GM13977 (cell line): ENCODE measurements at regions not wholly inside any gene's neighbourhood (a gene's known extent, or its start where the extent isn't known, plus 50 kb on each side); places are given as distances from the start of the nearest gene placed in this dataset.

Source experiments
- DNase-seq: peaks from one replicate; pipeline ENCODE4 v3.0.0; 2012; ENCODE audit warnings: low spot score
- in situ Hi-C: fragments of 300-500 bp; cut with MboI; formaldehyde crosslinking; loops from one replicate; pipeline ENCODE4 v1.12.0; 2022; ENCODE audit warnings: low sequenced_read_pairs, low pct_unique_long_range_greater_than_20kb, mixed read lengths, inconsistent platforms; ENCODE audit not compliant: unreplicated experiment
- TF ChIP-seq, protein P1 (sequence below): IDR thresholded peaks from 2 replicates; pipeline ENCODE4 v1.5.1; 2012; ENCODE audit warnings: mild to moderate bottlenecking, control low read depth; ENCODE audit not compliant: insufficient read depth; ENCODE audit errors: extremely low read depth, missing control alignments

DNA sequence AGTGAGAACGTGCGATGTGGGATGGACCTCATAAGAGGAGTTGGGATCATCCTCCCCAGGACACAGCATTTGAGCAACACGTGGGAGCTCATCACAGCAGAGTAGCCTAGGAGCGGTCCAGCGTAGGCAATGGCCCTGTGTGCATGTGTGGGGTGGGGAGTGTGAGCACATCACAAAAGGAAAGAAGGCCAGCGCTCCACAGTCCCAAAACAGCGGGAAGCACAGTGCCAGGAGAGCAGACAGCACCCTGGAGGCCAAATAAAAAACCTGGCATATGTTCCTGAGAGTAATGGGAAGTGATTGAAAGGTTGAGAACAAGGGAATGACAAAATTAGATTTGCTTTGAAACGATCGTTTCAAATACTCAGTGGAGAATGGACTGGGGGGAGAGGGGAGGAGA lies 226.0 kb downstream of the C7orf25 start:
- TF ChIP-seq, protein P1, sequence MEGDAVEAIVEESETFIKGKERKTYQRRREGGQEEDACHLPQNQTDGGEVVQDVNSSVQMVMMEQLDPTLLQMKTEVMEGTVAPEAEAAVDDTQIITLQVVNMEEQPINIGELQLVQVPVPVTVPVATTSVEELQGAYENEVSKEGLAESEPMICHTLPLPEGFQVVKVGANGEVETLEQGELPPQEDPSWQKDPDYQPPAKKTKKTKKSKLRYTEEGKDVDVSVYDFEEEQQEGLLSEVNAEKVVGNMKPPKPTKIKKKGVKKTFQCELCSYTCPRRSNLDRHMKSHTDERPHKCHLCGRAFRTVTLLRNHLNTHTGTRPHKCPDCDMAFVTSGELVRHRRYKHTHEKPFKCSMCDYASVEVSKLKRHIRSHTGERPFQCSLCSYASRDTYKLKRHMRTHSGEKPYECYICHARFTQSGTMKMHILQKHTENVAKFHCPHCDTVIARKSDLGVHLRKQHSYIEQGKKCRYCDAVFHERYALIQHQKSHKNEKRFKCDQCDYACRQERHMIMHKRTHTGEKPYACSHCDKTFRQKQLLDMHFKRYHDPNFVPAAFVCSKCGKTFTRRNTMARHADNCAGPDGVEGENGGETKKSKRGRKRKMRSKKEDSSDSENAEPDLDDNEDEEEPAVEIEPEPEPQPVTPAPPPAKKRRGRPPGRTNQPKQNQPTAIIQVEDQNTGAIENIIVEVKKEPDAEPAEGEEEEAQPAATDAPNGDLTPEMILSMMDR, result no peak
- in situ Hi-C loops, result no loop called here
- DNase-seq, result no peak

DNA sequence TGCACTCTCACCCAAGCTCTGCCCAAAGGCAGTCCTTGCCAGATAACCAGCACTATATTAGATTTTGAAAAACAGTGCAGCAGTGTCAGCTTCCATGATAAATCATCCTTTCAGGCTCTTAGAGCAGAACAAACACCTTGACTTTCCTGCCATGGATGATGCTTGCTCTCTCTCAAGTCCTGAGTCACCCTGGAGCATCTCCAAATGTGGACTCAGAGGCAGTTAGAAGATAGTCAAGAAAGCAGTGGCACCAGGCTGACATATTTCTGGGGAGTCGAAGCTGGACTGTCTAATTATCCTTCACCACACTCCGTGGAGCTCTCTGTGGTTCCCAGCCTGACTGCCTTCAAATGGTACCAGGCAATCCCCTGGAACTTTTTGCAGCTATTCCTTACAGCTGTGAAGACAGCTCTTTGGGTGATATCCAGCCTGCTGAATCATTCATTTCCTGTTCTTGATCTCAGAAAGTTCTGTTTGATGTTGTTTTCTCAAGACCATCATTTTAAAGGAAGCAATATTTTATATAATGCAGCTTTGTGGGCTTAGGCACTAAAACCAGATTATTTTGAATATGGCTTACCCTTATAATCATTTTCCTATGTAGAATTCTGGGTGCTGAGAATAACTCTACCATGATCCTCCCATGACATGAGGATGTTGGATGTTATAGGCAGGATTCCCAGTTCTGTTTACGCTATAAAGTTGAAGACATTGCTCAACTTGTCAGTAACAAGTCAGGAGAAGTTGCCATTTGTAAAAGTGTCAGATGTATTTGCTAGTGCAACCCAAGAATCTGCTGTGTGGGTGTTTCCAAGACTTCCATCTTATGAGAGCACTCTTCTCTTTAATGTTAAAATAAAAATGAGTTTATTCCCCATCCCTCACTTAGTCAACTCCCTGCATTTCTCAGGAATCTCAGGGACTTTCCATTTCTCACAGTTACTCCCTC lies 233.8 kb downstream of the C7orf25 start:
- DNase-seq, result no peak

DNA sequence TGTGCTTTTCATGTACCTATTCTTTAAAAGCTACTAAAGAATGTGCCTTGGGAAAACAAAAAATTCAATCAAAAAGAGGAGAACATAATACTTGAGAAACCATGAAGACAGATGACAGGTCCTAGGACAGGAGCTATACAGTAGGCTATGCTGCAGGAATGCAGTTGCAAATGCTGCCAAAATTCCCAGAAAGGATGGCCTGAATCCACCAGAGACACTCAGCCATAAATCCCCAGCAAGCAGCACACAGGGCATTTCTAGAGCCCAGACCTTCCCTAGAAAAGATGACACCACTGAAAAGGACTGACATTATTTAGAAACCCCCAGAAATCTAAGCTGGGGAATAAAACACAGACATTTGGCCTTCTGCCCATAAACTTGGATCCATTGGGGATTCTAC lies 237.3 kb downstream of the C7orf25 start:
- in situ Hi-C loops, result no loop called here
- no peak for DNase-seq
- TF ChIP-seq, protein P1, result no peak

More for the DNA sequence above, 233.8 kb downstream of the C7orf25 start:
- in situ Hi-C loops, result no loop called here
- TF ChIP-seq, protein P1, result no peak

DNA sequence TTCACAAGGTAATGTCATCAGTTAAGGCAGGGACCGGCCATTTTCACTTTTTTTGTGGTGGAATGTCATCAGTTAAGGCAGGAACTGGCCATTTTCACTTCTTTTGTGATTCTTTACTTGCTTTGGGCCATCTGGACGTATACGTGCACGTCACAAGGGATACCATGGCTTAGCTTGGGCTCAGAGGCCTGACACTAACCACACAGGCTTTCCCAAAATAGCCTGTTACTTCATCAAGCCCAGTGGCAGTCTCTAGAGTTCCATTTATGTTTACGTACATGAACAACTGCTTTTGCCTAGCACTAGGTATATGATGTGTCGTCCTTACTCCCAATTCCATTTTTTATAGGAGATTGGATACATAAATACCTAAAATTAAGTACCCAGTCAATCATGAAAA lies 237.9 kb downstream of the C7orf25 start:
- TF ChIP-seq, protein P1, result no peak
- in situ Hi-C loops, result no loop called here
- no peak for DNase-seq

DNA sequence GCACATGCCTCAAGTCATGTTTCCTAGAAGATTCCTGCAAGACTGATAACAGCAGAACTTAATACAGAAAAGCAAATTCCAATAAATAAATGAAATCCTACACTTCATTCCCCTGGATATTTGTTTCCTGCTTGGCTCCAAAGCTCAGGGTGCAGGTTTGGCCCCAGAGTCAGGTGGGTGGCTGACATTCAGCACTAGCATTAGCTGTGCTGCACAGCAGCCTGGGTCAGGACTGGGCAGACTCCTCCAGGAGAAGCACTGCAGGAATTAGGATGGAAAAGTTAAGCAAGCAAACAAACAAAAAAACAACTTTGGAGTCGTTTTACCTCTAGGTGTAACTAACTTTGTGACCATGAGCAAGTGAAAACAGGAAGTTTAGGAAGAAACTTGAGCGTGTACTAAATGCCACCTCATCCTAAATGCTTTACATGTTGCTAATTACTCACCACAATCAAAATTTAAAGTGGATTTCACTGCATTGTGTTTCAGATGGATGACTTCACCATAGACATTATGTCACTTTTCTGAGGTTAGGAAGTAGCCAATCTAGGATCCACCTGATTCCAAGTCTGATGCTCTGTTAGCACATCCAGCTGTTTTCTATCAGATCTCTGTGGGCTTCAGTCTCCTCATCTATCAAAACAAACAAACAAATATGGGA lies 239.4 kb downstream of the C7orf25 start:
- in situ Hi-C loops, result no loop called here
- TF ChIP-seq, protein P1, result no peak
- DNase-seq, result no peak

DNA sequence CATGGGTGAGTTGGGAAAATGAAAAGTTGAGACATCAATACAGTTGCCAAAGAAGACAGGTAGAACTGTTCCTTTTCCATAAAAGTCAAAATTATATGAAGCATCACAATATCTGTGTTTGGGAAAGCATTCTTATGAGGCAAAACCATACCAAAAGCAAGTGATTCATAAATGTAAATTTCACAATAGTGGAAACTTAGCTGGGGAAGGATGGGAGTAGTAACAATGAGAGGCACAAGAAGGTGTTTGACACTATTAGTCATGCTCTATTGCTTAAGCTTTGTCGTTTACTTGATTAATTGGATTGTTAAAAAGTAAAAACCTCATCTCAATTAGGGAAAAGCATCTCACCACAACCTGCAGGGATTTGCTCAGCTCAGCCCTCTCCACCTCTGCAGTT lies 240.2 kb downstream of the C7orf25 start:
- in situ Hi-C loops, result no loop called here
- no peak for DNase-seq
- TF ChIP-seq, protein P1, result no peak
